ENCODE measurements at regions not wholly inside any gene's neighbourhood (a gene's known extent, or its start where the extent isn't known, plus 50 kb on each side); places are given as distances from the start of the nearest gene placed in this dataset.
"Not testable (repeated sequence)": the region's sequence is repeated elsewhere in the genome, so short reads cannot be mapped to it uniquely, and the experiment has no call there.

GRCh38 chr20:48457193-48458002 is 370.4 kb downstream of the PREX1 start:
- Mint-ChIP-seq H3K4me3 (no peak overlapping the region), H3K27me3 (peaks cover 21% of the 10 kb centered on the region), H3K27ac (no peak overlapping the region), H3K4me1 (peaks cover 12 to 16% (median 14%) of the 10 kb centered on the region in 3 donors), H3K36me3 (no peaks in the 10 kb centered on the region), H3K9me3 (no peaks in the 10 kb centered on the region)

GRCh38 chr20:48456366-48457192 is 371.2 kb downstream of the PREX1 start:
- peaks cover 21% of the 10 kb centered on the region for H3K27me3 Mint-ChIP-seq

GRCh38 chr20:48455651-48456365 is 372.0 kb downstream of the PREX1 start:
- Mint-ChIP-seq H3K4me1 (peaks cover 5 to 11% (median 5%) of the 10 kb centered on the region in 3 donors), H3K27me3 (peaks cover 21% of the 10 kb centered on the region), H3K4me3 (no peak overlapping the region), H3K36me3 (no peaks in the 10 kb centered on the region), H3K27ac (no peak overlapping the region), H3K9me3 (peaks cover 0 to 2% (median 0%) of the 10 kb centered on the region in 3 donors)

More at GRCh38 chr20:48456366-48457192, 371.2 kb downstream of the PREX1 start:
- Mint-ChIP-seq H3K9me3 (peaks cover 0 to 2% (median 0%) of the 10 kb centered on the region in 3 donors), H3K4me1 (peaks cover 11 to 16% (median 13%) of the 10 kb centered on the region in 3 donors), H3K4me3 (no peak overlapping the region), H3K36me3 (no peaks in the 10 kb centered on the region), H3K27ac (no peak overlapping the region)

GRCh38 chr20:48454671-48455490 is 372.9 kb downstream of the PREX1 start:
- Mint-ChIP-seq H3K4me1 (peaks cover 0 to 6% (median 3%) of the 10 kb centered on the region in 3 donors), H3K36me3 (no peaks in the 10 kb centered on the region), H3K4me3 (no peak overlapping the region), H3K27me3 (peaks cover 16% of the 10 kb centered on the region), H3K27ac (no peak overlapping the region), H3K9me3 (peaks cover 0 to 2% (median 0%) of the 10 kb centered on the region in 3 donors)

- Mint-ChIP-seq H3K27me3 (peaks cover 17% of the 10 kb centered on the region), H3K4me3 (no peak overlapping the region), H3K9me3 (peaks cover 0 to 2% (median 0%) of the 10 kb centered on the region in 3 donors), H3K36me3 (no peaks in the 10 kb centered on the region), H3K4me1 (peaks cover 0 to 6% (median 3%) of the 10 kb centered on the region in 3 donors), H3K27ac (no peak overlapping the region)
Measured at GRCh38 chr20:48453477-48454093, 374.2 kb downstream of the PREX1 start.

GRCh38 chr20:48451401-48451800 is 376.4 kb downstream of the PREX1 start:
- Mint-ChIP-seq H3K27ac (no peak overlapping the region), H3K4me1 (no peaks in the 10 kb centered on the region)

GRCh38 chr20:48448666-48449600 is 378.9 kb downstream of the PREX1 start:
- Mint-ChIP-seq H3K4me1 (no peaks in the 10 kb centered on the region), H3K27me3 (peaks cover 21% of the 10 kb centered on the region), H3K9me3 (peaks cover 4 to 12% (median 11%) of the 10 kb centered on the region in 3 donors), H3K36me3 (no peaks in the 10 kb centered on the region), H3K4me3 (no peak overlapping the region), H3K27ac (no peak overlapping the region)

More at GRCh38 chr20:48451401-48451800, 376.4 kb downstream of the PREX1 start:
- no peaks in the 10 kb centered on the region for H3K36me3 Mint-ChIP-seq
- peaks cover 20% of the 10 kb centered on the region for H3K27me3 Mint-ChIP-seq
- peaks cover 0 to 2% (median 0%) of the 10 kb centered on the region in 3 donors for H3K9me3 Mint-ChIP-seq
- no peak overlapping the region for H3K4me3 Mint-ChIP-seq

- Mint-ChIP-seq H3K9me3 (peaks cover 4 to 14% (median 11%) of the 10 kb centered on the region in 3 donors), H3K27me3 (peaks cover 17% of the 10 kb centered on the region), H3K36me3 (no peaks in the 10 kb centered on the region), H3K4me1 (no peaks in the 10 kb centered on the region), H3K27ac (no peak overlapping the region), H3K4me3 (no peak overlapping the region)
Measured at GRCh38 chr20:48447456-48447855, 380.3 kb downstream of the PREX1 start.

- peaks cover 4 to 14% (median 11%) of the 10 kb centered on the region in 3 donors for H3K9me3 Mint-ChIP-seq
Measured at GRCh38 chr20:48445827-48446226, 382.0 kb downstream of the PREX1 start.

GRCh38 chr20:48444249-48444648 is 383.6 kb downstream of the PREX1 start:
- Mint-ChIP-seq H3K9me3 (peaks cover 4 to 14% (median 11%) of the 10 kb centered on the region in 3 donors), H3K4me1 (no peaks in the 10 kb centered on the region), H3K27me3 (peaks cover 35% of the 10 kb centered on the region), H3K4me3 (no peak overlapping the region), H3K27ac (no peak overlapping the region), H3K36me3 (no peaks in the 10 kb centered on the region)

More at GRCh38 chr20:48445827-48446226, 382.0 kb downstream of the PREX1 start:
- peak overlapping the region in 1 of 3 donors; percentile 18 for H3K27ac Mint-ChIP-seq
- no peaks in the 10 kb centered on the region for H3K36me3 Mint-ChIP-seq
- no peak overlapping the region for H3K4me3 Mint-ChIP-seq
- no peaks in the 10 kb centered on the region for H3K4me1 Mint-ChIP-seq
- H3K27me3 Mint-ChIP-seq: peaks cover 22% of the 10 kb centered on the region

GRCh38 chr20:48440916-48441315 is 386.9 kb downstream of the PREX1 start:
- Mint-ChIP-seq H3K36me3 (no peaks in the 10 kb centered on the region), H3K9me3 (peaks cover 8 to 18% (median 16%) of the 10 kb centered on the region in 3 donors), H3K27ac (no peak overlapping the region), H3K4me1 (peaks cover 0 to 2% (median 0%) of the 10 kb centered on the region in 3 donors), H3K27me3 (peaks cover 33% of the 10 kb centered on the region), H3K4me3 (no peak overlapping the region)

- not testable (repeated sequence) for H3K27ac Mint-ChIP-seq, H3K4me1 Mint-ChIP-seq, H3K4me3 Mint-ChIP-seq, H3K36me3 Mint-ChIP-seq
- peaks cover 33% of the 10 kb centered on the region for H3K27me3 Mint-ChIP-seq
- peaks cover 8 to 14% (median 11%) of the 10 kb centered on the region in 3 donors for H3K9me3 Mint-ChIP-seq
Measured at GRCh38 chr20:48440261-48440660, 387.5 kb downstream of the PREX1 start.

- Mint-ChIP-seq H3K4me1 (peaks cover 0 to 2% (median 0%) of the 10 kb centered on the region in 3 donors), H3K36me3 (peaks cover 2% of the 10 kb centered on the region), H3K9me3 (peaks cover 5% of the 10 kb centered on the region in 3 donors), H3K27ac (no peak overlapping the region), H3K27me3 (peaks cover 25% of the 10 kb centered on the region), H3K4me3 (no peak overlapping the region)
Measured at GRCh38 chr20:48437146-48437545, 390.7 kb downstream of the PREX1 start.

Data from IgD-negative memory B cell (primary cell).